ENCODE measurements at regions not wholly inside any gene's neighbourhood (a gene's known extent, or its start where the extent isn't known, plus 50 kb on each side); places are given as distances from the start of the nearest gene placed in this dataset.

DNA sequence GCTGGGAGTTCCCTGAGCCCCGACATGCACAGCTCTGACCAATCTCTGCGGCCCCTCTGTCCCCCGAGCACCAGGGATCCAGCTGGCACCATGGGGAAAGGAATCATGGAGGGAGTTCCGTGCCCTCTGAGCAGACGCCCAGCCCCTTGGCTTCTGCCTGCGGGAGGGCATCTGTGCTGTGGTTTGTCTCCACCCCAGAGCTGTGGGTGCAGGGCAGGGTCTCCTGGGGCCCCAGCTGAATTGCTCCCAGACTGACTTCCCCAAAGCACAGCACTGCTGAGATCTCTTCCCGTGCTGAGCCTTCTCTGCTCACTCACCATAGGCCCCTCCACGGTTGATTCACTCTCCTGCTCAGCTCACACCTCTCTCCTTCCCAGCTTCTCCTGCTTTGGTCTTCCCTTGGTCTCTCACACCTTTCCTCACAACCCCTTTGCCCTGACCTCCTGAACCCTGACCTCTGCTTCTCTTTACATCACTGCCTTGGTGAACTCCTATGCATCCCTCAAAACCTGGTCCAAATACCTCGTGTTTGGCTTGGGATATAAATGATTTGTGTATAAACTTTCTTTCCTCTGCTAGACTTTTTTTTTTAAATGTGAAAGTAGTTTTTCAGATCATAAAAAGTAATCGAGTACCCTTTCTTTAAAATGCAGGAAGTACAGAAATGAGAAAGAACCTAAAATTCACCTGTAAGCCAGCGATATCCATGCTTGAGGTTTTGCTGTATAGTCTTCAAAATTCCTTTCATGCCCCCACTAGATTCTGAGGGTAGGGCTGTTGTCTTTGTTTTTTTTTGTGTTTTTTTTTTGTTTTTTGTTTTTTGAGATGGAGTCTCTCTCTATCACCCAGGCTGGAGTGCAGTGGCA, 265.3 kb downstream of the SEC14L1 start:
- no peak for TF ChIP-seq SIN3A (IDR thresholded peaks at IDR 0.05; ENCODE audit: borderline replicate concordance, insufficient read depth, low read length)

DNA sequence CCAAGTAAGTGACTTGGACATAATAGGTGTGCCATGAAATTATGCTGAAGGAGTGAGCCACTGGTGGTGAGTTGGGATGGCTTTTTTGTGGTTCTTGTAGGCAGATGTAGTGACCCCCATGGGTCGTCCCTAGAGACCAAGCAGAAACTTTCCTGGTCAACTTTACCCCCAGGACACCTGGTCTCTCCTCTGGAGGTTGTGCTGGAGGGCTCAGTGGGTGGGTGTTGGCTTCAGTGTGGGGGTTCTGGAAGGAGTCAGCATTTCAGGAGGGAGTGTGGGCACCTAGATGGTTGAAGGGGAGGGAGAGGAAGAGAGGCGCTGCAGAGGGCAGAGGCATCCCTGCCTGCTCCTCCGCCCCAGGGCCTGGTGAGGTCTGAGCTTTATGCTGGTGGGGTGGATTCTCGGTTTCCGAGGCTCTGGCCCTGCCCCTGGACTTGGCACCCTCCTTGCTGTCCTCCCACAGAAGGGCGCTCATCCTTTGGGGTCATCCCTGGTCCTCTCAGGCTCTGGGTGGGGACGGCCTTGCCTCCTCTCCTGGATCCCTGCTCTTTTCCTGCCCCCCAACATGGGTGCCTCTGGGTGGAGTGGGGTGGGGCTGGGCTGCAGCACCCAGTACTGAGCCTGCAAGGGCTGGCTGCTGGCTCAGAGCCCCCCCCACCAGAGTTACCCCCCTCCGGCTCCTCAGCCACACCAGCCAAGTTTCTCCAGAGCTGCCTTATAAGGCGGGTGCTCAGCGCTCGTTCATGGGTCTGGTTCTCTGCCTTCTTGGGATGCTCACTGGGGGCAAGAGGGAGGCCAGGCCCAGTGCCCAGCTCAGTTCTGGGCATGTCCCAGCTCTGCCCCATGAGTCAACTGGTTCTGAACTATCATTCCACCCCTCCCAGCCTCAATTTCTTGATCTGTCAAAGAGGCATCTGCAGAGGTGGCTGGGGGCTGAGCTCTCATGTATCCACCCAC, 266.8 kb downstream of the SEC14L1 start:
- TF ChIP-seq FOXP2 (optimal IDR thresholded peaks at IDR 0.05; ENCODE audit: borderline replicate concordance, extremely low read depth, extremely low read length, insufficient read depth) (no peak), POLR2AphosphoS5 (IDR thresholded peaks at IDR 0.05; ENCODE audit: low read depth, low read length) (no peak), SIN3A (IDR thresholded peaks at IDR 0.05; ENCODE audit: borderline replicate concordance, insufficient read depth, low read length) (no peak), TAF1 (IDR thresholded peaks at IDR 0.05; ENCODE audit: borderline replicate concordance, insufficient read depth, low read length) (no peak)
- TF ChIP-seq, protein P1, sequence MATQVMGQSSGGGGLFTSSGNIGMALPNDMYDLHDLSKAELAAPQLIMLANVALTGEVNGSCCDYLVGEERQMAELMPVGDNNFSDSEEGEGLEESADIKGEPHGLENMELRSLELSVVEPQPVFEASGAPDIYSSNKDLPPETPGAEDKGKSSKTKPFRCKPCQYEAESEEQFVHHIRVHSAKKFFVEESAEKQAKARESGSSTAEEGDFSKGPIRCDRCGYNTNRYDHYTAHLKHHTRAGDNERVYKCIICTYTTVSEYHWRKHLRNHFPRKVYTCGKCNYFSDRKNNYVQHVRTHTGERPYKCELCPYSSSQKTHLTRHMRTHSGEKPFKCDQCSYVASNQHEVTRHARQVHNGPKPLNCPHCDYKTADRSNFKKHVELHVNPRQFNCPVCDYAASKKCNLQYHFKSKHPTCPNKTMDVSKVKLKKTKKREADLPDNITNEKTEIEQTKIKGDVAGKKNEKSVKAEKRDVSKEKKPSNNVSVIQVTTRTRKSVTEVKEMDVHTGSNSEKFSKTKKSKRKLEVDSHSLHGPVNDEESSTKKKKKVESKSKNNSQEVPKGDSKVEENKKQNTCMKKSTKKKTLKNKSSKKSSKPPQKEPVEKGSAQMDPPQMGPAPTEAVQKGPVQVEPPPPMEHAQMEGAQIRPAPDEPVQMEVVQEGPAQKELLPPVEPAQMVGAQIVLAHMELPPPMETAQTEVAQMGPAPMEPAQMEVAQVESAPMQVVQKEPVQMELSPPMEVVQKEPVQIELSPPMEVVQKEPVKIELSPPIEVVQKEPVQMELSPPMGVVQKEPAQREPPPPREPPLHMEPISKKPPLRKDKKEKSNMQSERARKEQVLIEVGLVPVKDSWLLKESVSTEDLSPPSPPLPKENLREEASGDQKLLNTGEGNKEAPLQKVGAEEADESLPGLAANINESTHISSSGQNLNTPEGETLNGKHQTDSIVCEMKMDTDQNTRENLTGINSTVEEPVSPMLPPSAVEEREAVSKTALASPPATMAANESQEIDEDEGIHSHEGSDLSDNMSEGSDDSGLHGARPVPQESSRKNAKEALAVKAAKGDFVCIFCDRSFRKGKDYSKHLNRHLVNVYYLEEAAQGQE (IDR thresholded peaks at IDR 0.05; ENCODE audit: insufficient read depth in 1 of 2, low read depth in 2 of 2, low read length in 2 of 2): no peak

DNA sequence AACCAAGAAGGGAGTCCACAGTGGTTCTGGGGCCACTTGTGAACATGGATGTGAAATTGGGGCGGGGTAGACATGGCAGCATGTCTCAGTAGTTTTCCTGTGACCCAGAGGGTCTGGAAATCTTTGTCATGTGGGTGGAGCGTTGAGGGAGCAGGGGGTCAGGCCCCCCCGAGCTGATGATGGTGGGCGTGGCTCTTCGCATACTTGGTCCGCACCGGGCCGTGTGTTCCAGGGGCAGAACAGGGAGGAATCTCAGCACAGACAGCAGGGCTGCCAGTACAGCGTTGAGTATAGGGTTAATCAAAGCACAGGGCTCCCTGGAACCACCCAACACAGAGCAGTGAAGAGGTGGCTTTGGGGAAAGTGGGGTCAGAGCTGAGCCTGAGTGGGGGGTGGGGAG, 267.5 kb downstream of the SEC14L1 start:
- TF ChIP-seq SIN3A (IDR thresholded peaks at IDR 0.05; ENCODE audit: borderline replicate concordance, insufficient read depth, low read length): no peak
- no peak for TF ChIP-seq TAF1 (IDR thresholded peaks at IDR 0.05; ENCODE audit: borderline replicate concordance, insufficient read depth, low read length)
- TF ChIP-seq POLR2AphosphoS5 (IDR thresholded peaks at IDR 0.05; ENCODE audit: low read depth, low read length): no peak
- TF ChIP-seq, protein P1 (IDR thresholded peaks at IDR 0.05; ENCODE audit: insufficient read depth in 1 of 2, low read depth in 2 of 2, low read length in 2 of 2): no peak
- TF ChIP-seq FOXP2 (optimal IDR thresholded peaks at IDR 0.05; ENCODE audit: borderline replicate concordance, extremely low read depth, extremely low read length, insufficient read depth): no peak

DNA sequence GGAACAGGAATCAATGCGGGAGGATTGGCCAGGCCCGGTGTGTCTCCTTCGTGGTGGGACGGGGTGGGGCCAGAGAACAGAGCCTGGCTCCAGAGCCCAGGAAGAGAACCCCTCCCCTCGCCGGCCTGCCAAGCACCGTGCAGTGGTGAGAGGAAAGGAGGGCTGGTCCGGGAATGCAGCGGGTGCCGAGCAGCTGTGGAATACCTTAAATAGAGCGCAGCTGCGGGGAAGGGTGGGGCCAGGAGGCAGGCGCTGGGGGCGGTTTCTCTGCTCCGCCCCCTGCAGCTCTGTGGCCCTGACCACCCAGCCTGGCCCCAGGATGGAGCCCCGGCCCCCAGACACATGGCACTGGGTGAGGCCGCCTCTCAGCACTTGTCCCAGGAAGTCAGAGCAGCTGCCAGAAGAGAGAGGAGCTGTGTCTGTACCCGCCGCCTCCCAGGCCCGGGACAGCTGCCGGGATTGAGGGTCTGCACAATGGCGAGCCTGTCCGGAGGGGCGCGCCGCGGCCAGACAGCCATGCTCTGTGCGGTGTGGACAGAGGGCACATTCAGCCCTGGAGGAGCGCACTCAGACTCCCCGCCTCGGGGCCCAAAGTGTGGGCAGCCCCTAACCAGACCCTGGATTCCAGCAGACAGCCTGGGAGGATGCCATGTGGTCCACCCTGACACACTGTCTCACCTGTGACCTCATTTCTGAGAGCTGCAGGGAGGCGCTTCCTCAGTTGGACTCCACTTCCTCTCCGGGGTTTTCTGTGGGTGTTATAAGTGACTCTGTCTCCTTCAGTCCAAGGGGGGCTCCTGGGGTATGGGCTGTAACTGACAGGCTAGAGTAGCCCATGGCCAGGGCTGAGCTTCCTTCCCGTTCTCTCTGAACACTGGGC, 268.8 kb downstream of the SEC14L1 start:
- no peak for TF ChIP-seq TAF1 (IDR thresholded peaks at IDR 0.05; ENCODE audit: borderline replicate concordance, insufficient read depth, low read length)
- TF ChIP-seq, protein P1 (IDR thresholded peaks at IDR 0.05; ENCODE audit: insufficient read depth in 1 of 2, low read depth in 2 of 2, low read length in 2 of 2): no peak
- TF ChIP-seq POLR2AphosphoS5 (IDR thresholded peaks at IDR 0.05; ENCODE audit: low read depth, low read length): no peak
- no peak for TF ChIP-seq SIN3A (IDR thresholded peaks at IDR 0.05; ENCODE audit: borderline replicate concordance, insufficient read depth, low read length)
- no peak for TF ChIP-seq FOXP2 (optimal IDR thresholded peaks at IDR 0.05; ENCODE audit: borderline replicate concordance, extremely low read depth, extremely low read length, insufficient read depth)

DNA sequence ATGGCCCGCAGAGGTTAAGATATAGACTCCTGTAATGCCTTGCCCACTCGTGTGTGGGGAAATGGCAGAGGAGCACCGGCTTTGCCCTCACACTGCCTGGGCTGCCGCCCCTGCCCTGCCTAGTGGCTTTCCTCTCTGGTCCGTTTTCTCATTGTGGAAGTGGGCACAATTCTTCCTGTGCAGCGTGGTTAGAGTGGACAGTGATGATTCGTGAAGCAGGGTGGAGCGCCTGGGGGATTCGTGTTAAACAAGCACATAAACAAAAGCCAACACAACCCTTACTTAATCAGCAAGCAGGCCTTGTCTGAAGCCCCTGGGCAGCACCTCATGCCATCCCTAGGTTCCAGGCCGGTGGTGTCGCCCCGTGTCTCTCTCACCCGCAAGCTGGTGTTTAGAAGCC, 269.7 kb downstream of the SEC14L1 start:
- TF ChIP-seq, protein P1 (IDR thresholded peaks at IDR 0.05; ENCODE audit: insufficient read depth in 1 of 2, low read depth in 2 of 2, low read length in 2 of 2): no peak
- TF ChIP-seq POLR2AphosphoS5 (IDR thresholded peaks at IDR 0.05; ENCODE audit: low read depth, low read length) (no peak), SIN3A (IDR thresholded peaks at IDR 0.05; ENCODE audit: borderline replicate concordance, insufficient read depth, low read length) (no peak), FOXP2 (optimal IDR thresholded peaks at IDR 0.05; ENCODE audit: borderline replicate concordance, extremely low read depth, extremely low read length, insufficient read depth) (no peak), TAF1 (IDR thresholded peaks at IDR 0.05; ENCODE audit: borderline replicate concordance, insufficient read depth, low read length) (no peak)

Measured in PFSK-1 (cell line).